Ovary (tissue), 7 donors: ENCODE measurements at regions not wholly inside any gene's neighbourhood (a gene's known extent, or its start where the extent isn't known, plus 50 kb on each side); places are given as distances from the start of the nearest gene placed in this dataset.

Experiments
- DNase-seq, 5 donors: peaks; one replicate each; pipeline ENCODE4 v3.0.0-alpha.2; 2019 to 2020
- H3K27ac ChIP-seq, 2 donors: fragments of 200-600 bp; one replicate each; pipeline versions ENCODE4 v1.5.1 to v1.8.0; 2019 to 2022
- H3K27me3 ChIP-seq: fragments of 200-600 bp; one replicate; pipeline ENCODE4 v1.8.0; 2022
- H3K36me3 ChIP-seq: fragments of 200-600 bp; sonication (generic); one replicate; pipeline ENCODE4 v1.5.1; 2019
- H3K4me1 ChIP-seq: one replicate; pipeline ENCODE4 v1.8.1; 2013; ENCODE audit warnings: mild to moderate bottlenecking, moderate library complexity; ENCODE audit not compliant: insufficient read depth
- H3K4me3 ChIP-seq: fragments of 200-600 bp; sonication (generic); one replicate; pipeline ENCODE4 v1.5.1; 2017
- H3K9me3 ChIP-seq, 2 donors: fragments of 200-600 bp in 1 of 2; sonication (generic) in 1 of 2; one replicate each; pipeline versions ENCODE4 v1.5.1 to v1.8.1; 2013 to 2019; ENCODE audit warnings: mild to moderate bottlenecking in 1 of 2, moderate library complexity in 1 of 2
- EP300 ChIP-seq: sonication (generic); formaldehyde crosslinking; IDR thresholded peaks from one replicate; pipeline ENCODE4 v1.6.1; 2017; ENCODE audit warnings: antibody characterized with exemption
- POLR2A ChIP-seq: fragments of 450-650 bp; IDR thresholded peaks from one replicate; pipeline ENCODE4 v1.6.1; 2017; ENCODE audit warnings: antibody characterized with exemption, mild to moderate bottlenecking, moderate library complexity
- WGBS, 3 donors: extraction: QIAGEN DNeasy Blood & Tissue Kit in 1 of 3; methylation state at CpG; one replicate each; pipeline versions ENCODE4 v1.1.5 to v1.1.7; 2013 to 2017; 5-methylcytosine and 5-hydroxymethylcytosine counted together
- intact Hi-C, 4 donors: fragments of 100-400 bp; cut with DNase I; formaldehyde crosslinking; loops; one replicate each; pipeline versions ENCODE4 v1.11.0 to v1.15.1; 2022 to 2023
- TF ChIP-seq, protein P1 (sequence below), 3 donors: fragments of 450-650 bp in 2 of 3; fragments of 200-600 bp in 1 of 3; IDR thresholded peaks; one replicate each; pipeline versions ENCODE4 v1.5.1 to v1.8.0; 2016 to 2022; ENCODE audit warnings: antibody characterized with exemption in 3 of 3, mild to moderate bottlenecking in 1 of 3
- donor health status: DM: no; HTN: no; CAD: no; lungs with moderate emphysema.
- donor health status: DM: no; HTN: no; CAD: no.
- donor health status: Bipolar disorder and iron deficiency.
- donor health status: DM: no; HTN: no; CAD: no.
- donor health status: DM: yes; HTN: yes; CAD: no.

DNA sequence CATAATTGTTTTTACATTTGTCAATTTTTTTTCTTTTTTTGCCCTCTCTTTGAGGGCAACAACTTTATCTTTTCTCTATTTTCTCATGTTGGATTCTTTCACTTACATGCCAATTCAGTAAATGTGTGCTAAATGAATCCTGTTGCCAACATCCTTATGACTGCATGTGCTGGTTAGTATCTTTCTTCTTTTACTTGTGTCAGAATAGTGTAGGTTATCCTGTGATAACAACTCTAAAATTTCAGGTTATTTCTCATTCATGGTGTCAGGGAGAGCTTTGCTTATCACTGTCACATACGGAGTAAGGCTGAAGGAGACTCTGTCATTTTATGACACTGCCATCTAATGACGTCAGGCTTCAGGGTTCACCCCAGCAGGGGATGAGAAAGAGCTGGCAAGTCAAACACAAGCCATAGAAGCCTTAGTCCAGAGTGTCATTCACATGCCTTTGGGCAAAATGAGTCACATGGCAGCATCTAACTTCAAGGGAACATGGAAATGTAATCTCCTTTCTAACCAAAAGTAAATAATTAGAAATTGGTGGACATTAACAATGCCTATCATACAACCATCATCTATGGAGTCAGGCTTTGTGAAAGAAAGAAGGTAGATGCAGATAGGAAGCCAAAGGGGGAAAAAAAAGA, 242.5 kb upstream of the ATP2B1 start:
- H3K27ac ChIP-seq: no peak overlapping the region
- no peaks in the 10 kb centered on the region for H3K36me3 ChIP-seq
- H3K27me3 ChIP-seq: no peaks in the 10 kb centered on the region
- no peak overlapping the region for H3K4me3 ChIP-seq
- DNase-seq: no peak
- intact Hi-C loops: no loop called here
- H3K4me1 ChIP-seq: peaks cover 3% of the 10 kb centered on the region
- TF ChIP-seq EP300 (no peak), POLR2A (no peak)
- TF ChIP-seq, protein P1, sequence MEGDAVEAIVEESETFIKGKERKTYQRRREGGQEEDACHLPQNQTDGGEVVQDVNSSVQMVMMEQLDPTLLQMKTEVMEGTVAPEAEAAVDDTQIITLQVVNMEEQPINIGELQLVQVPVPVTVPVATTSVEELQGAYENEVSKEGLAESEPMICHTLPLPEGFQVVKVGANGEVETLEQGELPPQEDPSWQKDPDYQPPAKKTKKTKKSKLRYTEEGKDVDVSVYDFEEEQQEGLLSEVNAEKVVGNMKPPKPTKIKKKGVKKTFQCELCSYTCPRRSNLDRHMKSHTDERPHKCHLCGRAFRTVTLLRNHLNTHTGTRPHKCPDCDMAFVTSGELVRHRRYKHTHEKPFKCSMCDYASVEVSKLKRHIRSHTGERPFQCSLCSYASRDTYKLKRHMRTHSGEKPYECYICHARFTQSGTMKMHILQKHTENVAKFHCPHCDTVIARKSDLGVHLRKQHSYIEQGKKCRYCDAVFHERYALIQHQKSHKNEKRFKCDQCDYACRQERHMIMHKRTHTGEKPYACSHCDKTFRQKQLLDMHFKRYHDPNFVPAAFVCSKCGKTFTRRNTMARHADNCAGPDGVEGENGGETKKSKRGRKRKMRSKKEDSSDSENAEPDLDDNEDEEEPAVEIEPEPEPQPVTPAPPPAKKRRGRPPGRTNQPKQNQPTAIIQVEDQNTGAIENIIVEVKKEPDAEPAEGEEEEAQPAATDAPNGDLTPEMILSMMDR (IDR thresholded peaks at IDR 0.05): no peak
- no peaks in the 10 kb centered on the region for H3K9me3 ChIP-seq
- 86 to 89% (median 88%) methylated on average over 2 of the region's 2 CpGs for whole genome bisulfite sequencing, 3 donors

GRCh38 chr12:89950421-89950820, 241.8 kb upstream of the ATP2B1 start:
- intact Hi-C loops: no loop called here
- no peaks in the 10 kb centered on the region for H3K36me3 ChIP-seq
- H3K4me3 ChIP-seq: no peak overlapping the region
- no peak overlapping the region for H3K27ac ChIP-seq
- no peaks in the 10 kb centered on the region for H3K9me3 ChIP-seq
- no peaks in the 10 kb centered on the region for H3K27me3 ChIP-seq
- H3K4me1 ChIP-seq: peaks cover 3% of the 10 kb centered on the region
- no peak for DNase-seq
- 37 to 56% (median 43%) methylated on average over 1 of the region's 1 CpG for WGBS, 3 donors
- TF ChIP-seq EP300 (no peak), POLR2A (no peak)
- TF ChIP-seq, protein P1 (IDR thresholded peaks at IDR 0.05): no peak

- no peaks in the 10 kb centered on the region for H3K9me3 ChIP-seq
- no peak overlapping the region for H3K4me3 ChIP-seq
- no peaks in the 10 kb centered on the region for H3K36me3 ChIP-seq
- H3K4me1 ChIP-seq: peaks cover 3% of the 10 kb centered on the region
- TF ChIP-seq EP300: no peak
- TF ChIP-seq, protein P1 (IDR thresholded peaks at IDR 0.05): no peak
- TF ChIP-seq POLR2A: no peak
- no peak overlapping the region for H3K27ac ChIP-seq
- intact Hi-C loops: loop anchor here in 1 of 4 donors (10.0 kb wide), 1 partner anchor 245 kb away; the partner anchor contains the start of gene ATP2B1
- DNase-seq: peak in 1 of 5 donors; percentile 19
- 75 to 83% (median 79%) methylated on average over 4 of the region's 4 CpGs for WGBS, 3 donors
- no peaks in the 10 kb centered on the region for H3K27me3 ChIP-seq
These were observed 241.0 kb upstream of the ATP2B1 start for GRCh38 chr12:89949457-89950195.

DNA sequence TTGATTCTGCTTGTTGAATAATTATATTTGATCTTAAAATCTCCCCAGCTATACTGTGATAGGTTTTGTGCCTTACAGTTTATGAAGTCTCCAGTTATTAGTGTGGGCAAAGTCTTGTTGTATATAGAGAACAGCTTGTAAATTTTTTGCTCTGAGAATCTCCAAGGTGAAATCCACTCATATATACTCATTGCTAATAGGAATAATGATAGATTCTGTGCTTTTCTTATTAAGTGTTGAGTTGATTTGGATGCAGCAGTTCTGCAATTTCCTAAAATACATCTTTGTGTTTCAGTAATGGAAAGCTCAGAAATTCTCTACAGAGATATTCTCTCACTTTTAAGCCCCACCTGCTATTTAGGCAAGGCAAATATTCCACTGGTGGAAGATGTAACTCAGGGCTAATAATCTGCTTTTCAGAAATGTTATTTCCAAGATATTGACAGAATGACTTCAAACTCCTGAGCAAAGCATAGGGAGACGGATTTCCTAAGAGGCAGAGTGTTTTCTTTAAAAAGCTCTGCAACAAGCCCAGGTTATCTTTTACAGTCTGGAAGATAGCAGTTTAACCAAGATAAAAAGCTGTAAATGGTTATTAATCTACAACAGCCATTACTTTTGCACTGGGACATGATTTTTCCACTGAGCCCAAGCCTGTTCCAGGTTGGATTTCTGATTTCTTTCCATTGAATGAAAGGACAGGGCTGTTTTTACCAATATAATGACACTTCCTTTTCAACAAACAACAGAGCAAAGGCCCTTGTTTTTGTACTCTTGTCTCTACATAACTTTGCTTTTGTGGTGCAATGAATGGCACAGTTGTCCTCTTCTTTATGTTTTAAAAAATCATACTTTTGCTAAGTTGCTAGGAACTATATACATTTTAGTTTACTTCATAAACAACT, 239.9 kb upstream of the ATP2B1 start:
- no peak overlapping the region for H3K4me3 ChIP-seq
- H3K9me3 ChIP-seq: no peaks in the 10 kb centered on the region
- 67 to 78% (median 71%) methylated on average over 1 of the region's 1 CpG for WGBS, 3 donors
- TF ChIP-seq POLR2A (no peak), EP300 (no peak)
- TF ChIP-seq, protein P1 (IDR thresholded peaks at IDR 0.05): no peak
- no peak for DNase-seq
- intact Hi-C loops: loop anchor here in 1 of 4 donors (10.0 kb wide), 1 partner anchor 244 kb away; the partner anchor contains the start of gene ATP2B1
- peak overlapping the region in 1 of 2 donors; percentile 16 for H3K27ac ChIP-seq
- no peaks in the 10 kb centered on the region for H3K27me3 ChIP-seq
- H3K36me3 ChIP-seq: no peaks in the 10 kb centered on the region
- no peaks in the 10 kb centered on the region for H3K4me1 ChIP-seq
